Heart left ventricle (tissue), 16 donors: ENCODE measurements at regions not wholly inside any gene's neighbourhood (a gene's known extent, or its start where the extent isn't known, plus 50 kb on each side); places are given as distances from the start of the nearest gene placed in this dataset.

Experiments
- ATAC-seq, 4 donors: fragments of 200-7000 bp; cut with Tn5 transposase; one replicate each; pipeline ENCODE4 v1.9.1; 2020 to 2022; ENCODE audit warnings: moderate library complexity in 4 of 4, mild to moderate bottlenecking in 3 of 4, moderate number of reproducible peaks in 1 of 4
- DNase-seq, 5 donors: peaks; one replicate each; pipeline ENCODE4 v3.0.0-alpha.2; 2020
- H3K27ac ChIP-seq, 12 donors: fragments of 200-600 bp; sonication (generic) in 4 of 12; one replicate each; pipeline versions ENCODE4 v1.5.0 to v1.8.0; 2016 to 2022; ENCODE audit warnings: mild to moderate bottlenecking in 2 of 12
- H3K27me3 ChIP-seq, 9 donors: fragments of 200-600 bp; sonication (generic) in 2 of 9; one replicate each; pipeline versions ENCODE4 v1.5.1 to v1.8.0; 2016 to 2022; ENCODE audit warnings: mild to moderate bottlenecking in 3 of 9
- H3K36me3 ChIP-seq, 9 donors: fragments of 200-600 bp; sonication (generic) in 2 of 9; one replicate each; pipeline versions ENCODE4 v1.5.0 to v1.8.0; 2018 to 2022; ENCODE audit warnings: mild to moderate bottlenecking in 2 of 9
- H3K4me1 ChIP-seq, 12 donors: fragments of 200-600 bp; sonication (generic) in 4 of 12; one replicate each; pipeline versions ENCODE4 v1.5.0 to v1.8.0; 2016 to 2022; ENCODE audit warnings: mild to moderate bottlenecking in 3 of 12
- H3K4me3 ChIP-seq, 12 donors: fragments of 200-600 bp; sonication (generic) in 4 of 12; one replicate each; pipeline versions ENCODE4 v1.5.0 to v1.8.0; 2017 to 2022; ENCODE audit warnings: mild to moderate bottlenecking in 9 of 12, moderate library complexity in 4 of 12
- H3K9me3 ChIP-seq, 12 donors: fragments of 200-600 bp; sonication (generic) in 4 of 12; one replicate each; pipeline versions ENCODE4 v1.5.0 to v1.8.0; 2016 to 2022; ENCODE audit warnings: mild to moderate bottlenecking in 1 of 12
- POLR2A ChIP-seq, 2 donors: fragments of 450-650 bp; IDR thresholded peaks; one replicate each; pipeline ENCODE4 v1.6.1; 2017; ENCODE audit warnings: antibody characterized with exemption in 2 of 2, mild to moderate bottlenecking in 2 of 2, moderate library complexity in 2 of 2
- WGBS, 4 donors: extraction: QIAGEN DNeasy Blood & Tissue Kit in 2 of 4; methylation state at CpG; one replicate each; pipeline versions ENCODE4 v1.1.5 to v1.1.7; 2013 to 2018; 5-methylcytosine and 5-hydroxymethylcytosine counted together
- intact Hi-C, 10 donors: fragments of 100-400 bp; cut with DNase I; formaldehyde crosslinking; loops; one replicate each; pipeline versions ENCODE4 v1.11.1 to v1.14.2; 2022
- TF ChIP-seq, protein P1 (sequence below), 12 donors: fragments of 200-600 bp; sonication (generic) in 4 of 12; IDR thresholded peaks; one replicate each; pipeline versions ENCODE4 v1.5.0 to v1.8.0; 2018 to 2022; ENCODE audit warnings: antibody characterized with exemption in 12 of 12, mild to moderate bottlenecking in 5 of 12
- donor health status: ischemic (EF 13 %, LVEDD 7.1; RV severe dilation, severe dysfunction).
- donor health status: healthy with polysubstance abuse.
- donor health status: DM: no; HTN: yes; CAD: no.
- donor health status: DM: no; HTN: no; CAD: no.
- donor health status: ischemic (EF 25% LVEDD 6.9; RV normal size, moderate dysfunction).
- donor health status: ischemic (EF 25% LVEDD 5.7; RV mildly dilated, moderate dysfunction).
- donor health status: healthy.
- donor health status: DM: yes; HTN: yes; CAD: no.
- donor health status: ischemic (EF 35%, LVEDD 5.7; RV mildly dilated, moderate dysfunction).
- donor health status: nonischemic (EF 11% LVEDD 7.7; RV severe dilation, severe dysfunction).
- donor health status: DM: yes; HTN: yes; CAD: no.
- donor health status: PGD.
- donor health status: ischemic (EF 29% LVEDD 5.4; RV normal size, mild dysfunction).
- donor health status: nonischemic (EF 23%, LVEDD 6.1; RV moderate dilation, normal function).

DNA sequence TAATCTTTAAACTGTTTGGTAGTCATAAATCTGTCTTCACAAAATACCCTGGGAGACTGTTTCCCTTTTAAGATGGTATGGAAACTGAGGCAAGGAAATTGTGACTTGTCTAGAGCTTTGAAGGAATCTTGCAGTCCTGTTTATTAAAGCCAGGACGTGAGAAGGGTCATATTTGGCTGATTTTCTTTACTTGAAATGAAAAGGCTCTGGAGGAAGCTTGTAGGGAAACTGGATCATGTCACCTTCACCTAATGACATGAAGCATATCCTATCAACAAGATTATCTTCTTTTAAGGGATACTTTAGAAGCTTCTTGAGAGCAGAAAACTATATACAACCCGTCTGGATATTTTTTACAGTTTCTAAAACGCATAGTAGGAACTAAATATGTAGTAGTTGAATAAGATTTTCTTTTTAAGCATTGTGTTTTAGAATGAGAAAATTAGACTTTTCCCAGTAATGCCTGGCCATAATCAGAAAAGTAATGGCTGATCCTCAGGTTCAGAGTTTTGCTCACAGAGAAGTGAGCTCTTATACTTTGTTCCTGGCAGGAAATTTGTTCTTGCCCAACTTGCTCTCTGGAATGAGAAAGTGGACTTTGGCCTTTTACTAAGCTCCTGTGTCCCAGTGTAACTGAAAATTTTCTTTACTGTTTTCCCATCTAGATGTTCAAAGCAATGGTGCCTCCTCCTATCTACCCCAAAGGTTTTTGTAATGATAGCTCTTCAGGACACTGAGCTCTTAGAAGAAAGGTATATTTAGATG, 136.8 kb upstream of the AFF2 start:
- DNase-seq (no peak), ATAC-seq (no peak)
- no peak overlapping the region for H3K27ac ChIP-seq
- H3K4me1 ChIP-seq: no peaks in the 10 kb centered on the region
- H3K9me3 ChIP-seq: no peaks in the 10 kb centered on the region
- no peak for TF ChIP-seq POLR2A (IDR thresholded peaks at IDR 0.05)
- TF ChIP-seq, protein P1, sequence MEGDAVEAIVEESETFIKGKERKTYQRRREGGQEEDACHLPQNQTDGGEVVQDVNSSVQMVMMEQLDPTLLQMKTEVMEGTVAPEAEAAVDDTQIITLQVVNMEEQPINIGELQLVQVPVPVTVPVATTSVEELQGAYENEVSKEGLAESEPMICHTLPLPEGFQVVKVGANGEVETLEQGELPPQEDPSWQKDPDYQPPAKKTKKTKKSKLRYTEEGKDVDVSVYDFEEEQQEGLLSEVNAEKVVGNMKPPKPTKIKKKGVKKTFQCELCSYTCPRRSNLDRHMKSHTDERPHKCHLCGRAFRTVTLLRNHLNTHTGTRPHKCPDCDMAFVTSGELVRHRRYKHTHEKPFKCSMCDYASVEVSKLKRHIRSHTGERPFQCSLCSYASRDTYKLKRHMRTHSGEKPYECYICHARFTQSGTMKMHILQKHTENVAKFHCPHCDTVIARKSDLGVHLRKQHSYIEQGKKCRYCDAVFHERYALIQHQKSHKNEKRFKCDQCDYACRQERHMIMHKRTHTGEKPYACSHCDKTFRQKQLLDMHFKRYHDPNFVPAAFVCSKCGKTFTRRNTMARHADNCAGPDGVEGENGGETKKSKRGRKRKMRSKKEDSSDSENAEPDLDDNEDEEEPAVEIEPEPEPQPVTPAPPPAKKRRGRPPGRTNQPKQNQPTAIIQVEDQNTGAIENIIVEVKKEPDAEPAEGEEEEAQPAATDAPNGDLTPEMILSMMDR (IDR thresholded peaks at IDR 0.05): no peak
- H3K27me3 ChIP-seq: no peaks in the 10 kb centered on the region
- intact Hi-C loops: no loop called here
- no peak overlapping the region for H3K4me3 ChIP-seq
- WGBS, 4 donors: 34 to 45% (median 39%) methylated on average over 3 of the region's 3 CpGs
- H3K36me3 ChIP-seq: no peaks in the 10 kb centered on the region

DNA sequence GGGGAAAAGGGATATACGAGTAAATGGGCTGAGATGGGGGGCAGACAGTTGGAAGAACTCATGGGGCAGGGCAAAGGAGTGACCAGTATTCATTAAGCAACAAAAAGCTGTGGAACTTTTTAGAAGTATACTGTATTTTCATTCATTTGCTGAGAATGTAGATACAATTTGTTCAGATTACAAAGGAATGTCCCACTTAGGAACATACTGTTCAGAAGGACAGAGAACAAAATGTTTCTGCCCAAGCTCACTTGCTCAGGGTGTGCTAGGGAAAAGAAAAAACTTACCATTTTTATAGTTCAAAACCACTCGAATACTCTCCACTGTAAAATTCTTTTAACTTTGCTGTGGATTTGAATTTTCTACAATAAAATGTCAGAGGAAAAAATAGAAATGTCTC, 135.2 kb upstream of the AFF2 start:
- H3K36me3 ChIP-seq: no peaks in the 10 kb centered on the region
- WGBS, 4 donors: 40 to 51% (median 41%) methylated on average over 2 of the region's 2 CpGs
- DNase-seq (no peak), ATAC-seq (no peak)
- intact Hi-C loops: no loop called here
- H3K27ac ChIP-seq: no peak overlapping the region
- H3K4me3 ChIP-seq: no peak overlapping the region
- TF ChIP-seq, protein P1 (IDR thresholded peaks at IDR 0.05): no peak
- no peak for TF ChIP-seq POLR2A (IDR thresholded peaks at IDR 0.05)
- no peaks in the 10 kb centered on the region for H3K9me3 ChIP-seq
- no peaks in the 10 kb centered on the region for H3K27me3 ChIP-seq
- H3K4me1 ChIP-seq: no peaks in the 10 kb centered on the region

DNA sequence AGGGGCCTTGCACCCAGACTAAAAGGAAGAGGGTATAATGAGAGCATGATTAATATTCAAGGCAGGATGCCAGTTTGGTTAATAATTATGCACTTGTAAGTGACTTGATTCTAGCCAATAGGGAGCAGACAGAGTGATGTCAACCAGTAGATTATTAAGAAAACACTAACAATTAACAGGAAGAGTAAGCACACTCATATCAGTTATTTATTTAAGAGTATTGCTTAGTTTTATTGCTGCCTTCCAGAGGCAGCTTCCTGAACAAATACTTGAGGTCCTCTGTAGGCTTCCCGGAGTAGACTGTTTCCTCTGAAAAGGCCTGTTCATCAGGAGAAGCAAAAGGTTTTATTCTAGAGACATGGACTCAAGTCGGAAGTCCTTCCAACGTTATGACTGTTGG, 129.1 kb upstream of the AFF2 start:
- Histone ChIP-seq H3K9me3 (peaks cover 0 to 12% (median 0%) of the 10 kb centered on the region in 12 donors), H3K4me1 (no peaks in the 10 kb centered on the region), H3K27me3 (no peaks in the 10 kb centered on the region), H3K36me3 (no peaks in the 10 kb centered on the region), H3K27ac (no peak overlapping the region), H3K4me3 (no peak overlapping the region)
- intact Hi-C loops: no loop called here
- 67 to 81% (median 72%) methylated on average over 3 of the region's 3 CpGs for WGBS, 4 donors
- TF ChIP-seq, protein P1 (IDR thresholded peaks at IDR 0.05): no peak
- no peak for TF ChIP-seq POLR2A (IDR thresholded peaks at IDR 0.05)
- ATAC-seq: no peak
- no peak for DNase-seq

DNA sequence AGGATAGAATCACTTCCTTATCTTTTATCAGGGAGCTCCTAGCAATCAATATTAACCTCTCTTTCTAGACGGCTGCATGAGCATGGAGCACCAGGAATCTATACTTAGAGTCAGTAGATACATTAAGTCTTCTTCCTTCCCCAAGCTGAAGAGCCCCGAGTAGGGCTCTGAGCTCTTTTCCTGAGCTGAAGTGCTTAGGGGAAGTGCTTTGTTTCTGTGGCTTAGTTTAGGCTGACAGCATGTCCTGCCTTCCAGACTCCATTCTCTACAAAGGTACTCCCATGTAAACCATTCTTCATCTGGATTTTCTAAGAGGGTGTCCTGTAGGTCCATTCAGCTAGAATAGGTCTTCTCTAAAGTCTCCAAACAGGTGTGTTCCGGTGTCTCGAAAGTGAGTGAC, 127.5 kb upstream of the AFF2 start:
- no peaks in the 10 kb centered on the region for H3K4me1 ChIP-seq
- no peaks in the 10 kb centered on the region for H3K36me3 ChIP-seq
- intact Hi-C loops: no loop called here
- no peak overlapping the region for H3K4me3 ChIP-seq
- TF ChIP-seq POLR2A (IDR thresholded peaks at IDR 0.05): no peak
- TF ChIP-seq, protein P1 (IDR thresholded peaks at IDR 0.05): no peak
- H3K27me3 ChIP-seq: no peaks in the 10 kb centered on the region
- DNase-seq (no peak), ATAC-seq (no peak)
- no peak overlapping the region for H3K27ac ChIP-seq
- peaks cover 0 to 15% (median 0%) of the 10 kb centered on the region in 12 donors for H3K9me3 ChIP-seq
- WGBS, 4 donors: 49 to 56% (median 54%) methylated on average over 4 of the region's 4 CpGs
